A673 (cell line): ENCODE measurements at regions not wholly inside any gene's neighbourhood (a gene's known extent, or its start where the extent isn't known, plus 50 kb on each side); places are given as distances from the start of the nearest gene placed in this dataset.

ENCODE experiments used
- BruUV-seq: library from RNA; stranded (reverse); fragments of 400-500 nt; replicated peaks from 2 replicates; lab custom pipeline; 2021; lab: Mats Ljungman, UMichigan
- CTCF ChIA-PET: fragments of 300-600 bp; sonication (Branson Sonifier 250); formaldehyde crosslinking; loops from one replicate; lab custom pipeline; 2022; ENCODE audit warnings: antibody characterized with exemption; lab: Charles Lee
- POLR2A ChIA-PET: fragments of 300-600 bp; sonication (Branson Sonifier 250); formaldehyde crosslinking; loops from one replicate; lab custom pipeline; 2022; ENCODE audit warnings: antibody characterized with exemption; ENCODE audit not compliant: low non-redundant PET; lab: Charles Lee
- DNase-seq: peaks from one replicate; pipeline ENCODE4 v3.0.0-alpha.2; 2015; ENCODE audit warnings: low spot score
- H3K27ac ChIP-seq: fragments of 200-600 bp; sonication (generic); 2 replicates; pipeline ENCODE4 v1.5.1; 2016; ENCODE audit warnings: mixed run types, low read depth, mild to moderate bottlenecking, mixed read lengths, antibody characterized with exemption, low read length; ENCODE audit not compliant: poor library complexity, severe bottlenecking
- H3K27me3 ChIP-seq: fragments of 200-600 bp; sonication (generic); replicated peaks from 2 replicates; pipeline ENCODE4 v1.6.1; 2017; ENCODE audit warnings: mixed run types, low read depth, mild to moderate bottlenecking, mixed read lengths, antibody characterized with exemption, low read length; ENCODE audit not compliant: insufficient read depth, poor library complexity
- H3K36me3 ChIP-seq: fragments of 200-600 bp; sonication (generic); 2 replicates; pipeline ENCODE4 v1.6.1; 2016; ENCODE audit warnings: mixed run types, mild to moderate bottlenecking, mixed read lengths, antibody characterized with exemption, low read length; ENCODE audit not compliant: insufficient read depth, poor library complexity, severe bottlenecking
- H3K4me1 ChIP-seq: fragments of 200-600 bp; sonication (generic); 2 replicates; pipeline ENCODE4 v1.6.1; 2017; ENCODE audit warnings: mixed run types, mild to moderate bottlenecking, mixed read lengths, antibody characterized with exemption, low read length; ENCODE audit not compliant: insufficient read depth, poor library complexity, severe bottlenecking
- H3K4me3 ChIP-seq: fragments of 200-600 bp; sonication (generic); 2 replicates; pipeline ENCODE4 v1.5.1; 2016; ENCODE audit warnings: low read depth, mixed run types, mild to moderate bottlenecking, mixed read lengths, low read length; ENCODE audit not compliant: poor library complexity, severe bottlenecking
- H3K9me3 ChIP-seq: fragments of 200-600 bp; sonication (generic); 2 replicates; pipeline ENCODE4 v1.6.1; 2016; ENCODE audit warnings: mixed run types, low read depth, mild to moderate bottlenecking, mixed read lengths, antibody characterized with exemption, low read length; ENCODE audit not compliant: poor library complexity, severe bottlenecking
- EZH2 ChIP-seq: fragments of 200-600 bp; sonication (generic); IDR thresholded peaks from 2 replicates; pipeline ENCODE4 v1.6.1; 2017; ENCODE audit warnings: borderline replicate concordance, low read depth, mild to moderate bottlenecking, mixed read lengths, antibody characterized with exemption, low read length; ENCODE audit not compliant: poor library complexity, severe bottlenecking
- intact Hi-C: fragments of 100-400 bp; cut with micrococcal nuclease; formaldehyde crosslinking; loops from one replicate; pipeline ENCODE4 v1.10.0; 2022; ENCODE audit not compliant: unreplicated experiment
- TF ChIP-seq, protein P1 (sequence below): fragments of 300-800, 200-600 bp; sonication (generic); conservative IDR thresholded peaks from 2 replicates; pipeline ENCODE4 v1.5.1; 2017; ENCODE audit warnings: low read depth, mild to moderate bottlenecking, antibody characterized with exemption, low read length, moderate library complexity, mixed read lengths

DNA sequence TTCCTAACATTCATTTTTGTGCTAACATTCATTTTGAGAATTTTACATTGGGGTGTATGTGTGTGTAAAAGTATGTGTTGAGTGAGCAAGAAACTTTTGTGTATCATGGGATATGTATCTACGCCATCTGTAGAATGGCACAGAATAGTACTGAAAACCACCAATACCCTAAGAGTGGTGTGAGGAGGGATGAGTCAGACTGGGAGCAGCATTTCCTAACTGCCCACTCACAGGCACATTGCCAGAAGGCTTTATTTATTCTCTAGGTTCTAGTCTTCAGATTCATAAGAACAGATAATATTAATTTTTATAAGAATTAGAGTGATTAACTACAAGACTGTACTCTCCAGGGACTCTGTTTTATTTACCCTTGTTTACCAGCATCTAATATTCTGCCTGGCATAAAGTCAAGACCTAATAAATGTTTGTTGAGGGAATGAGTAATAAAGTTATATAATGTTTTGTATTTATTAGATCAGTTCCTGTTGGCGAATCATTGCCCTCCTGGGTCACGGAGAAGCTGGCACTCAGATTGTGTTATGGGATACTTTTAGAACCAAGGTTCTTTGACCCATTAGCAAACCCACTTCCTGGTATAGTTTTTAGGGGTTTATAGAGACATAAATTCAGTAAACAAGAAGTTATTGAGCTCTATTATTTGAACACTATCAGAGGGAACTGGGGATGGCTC, 159.1 kb upstream of the PPP2R2B start:
- H3K4me1 ChIP-seq: peaks cover 4% of the 10 kb centered on the region
- peak; percentile 61 for DNase-seq
- H3K27ac ChIP-seq: no peak overlapping the region
- H3K4me3 ChIP-seq: no peak overlapping the region
- TF ChIP-seq, protein P1, sequence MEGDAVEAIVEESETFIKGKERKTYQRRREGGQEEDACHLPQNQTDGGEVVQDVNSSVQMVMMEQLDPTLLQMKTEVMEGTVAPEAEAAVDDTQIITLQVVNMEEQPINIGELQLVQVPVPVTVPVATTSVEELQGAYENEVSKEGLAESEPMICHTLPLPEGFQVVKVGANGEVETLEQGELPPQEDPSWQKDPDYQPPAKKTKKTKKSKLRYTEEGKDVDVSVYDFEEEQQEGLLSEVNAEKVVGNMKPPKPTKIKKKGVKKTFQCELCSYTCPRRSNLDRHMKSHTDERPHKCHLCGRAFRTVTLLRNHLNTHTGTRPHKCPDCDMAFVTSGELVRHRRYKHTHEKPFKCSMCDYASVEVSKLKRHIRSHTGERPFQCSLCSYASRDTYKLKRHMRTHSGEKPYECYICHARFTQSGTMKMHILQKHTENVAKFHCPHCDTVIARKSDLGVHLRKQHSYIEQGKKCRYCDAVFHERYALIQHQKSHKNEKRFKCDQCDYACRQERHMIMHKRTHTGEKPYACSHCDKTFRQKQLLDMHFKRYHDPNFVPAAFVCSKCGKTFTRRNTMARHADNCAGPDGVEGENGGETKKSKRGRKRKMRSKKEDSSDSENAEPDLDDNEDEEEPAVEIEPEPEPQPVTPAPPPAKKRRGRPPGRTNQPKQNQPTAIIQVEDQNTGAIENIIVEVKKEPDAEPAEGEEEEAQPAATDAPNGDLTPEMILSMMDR: no peak
- no peak for TF ChIP-seq EZH2
- no TSS peak for BruUV-seq
- intact Hi-C loops: no loop called here
- CTCF ChIA-PET: interaction anchor here (1.5 kb wide), 1 partner anchor 151 kb away, joined by 3 read pairs; no protein-coding TSS in a partner anchor
- H3K9me3 ChIP-seq: no peaks in the 10 kb centered on the region
- peaks cover 5% of the 10 kb centered on the region for H3K27me3 ChIP-seq
- POLR2A ChIA-PET: no interaction called here
- no peaks in the 10 kb centered on the region for H3K36me3 ChIP-seq

DNA sequence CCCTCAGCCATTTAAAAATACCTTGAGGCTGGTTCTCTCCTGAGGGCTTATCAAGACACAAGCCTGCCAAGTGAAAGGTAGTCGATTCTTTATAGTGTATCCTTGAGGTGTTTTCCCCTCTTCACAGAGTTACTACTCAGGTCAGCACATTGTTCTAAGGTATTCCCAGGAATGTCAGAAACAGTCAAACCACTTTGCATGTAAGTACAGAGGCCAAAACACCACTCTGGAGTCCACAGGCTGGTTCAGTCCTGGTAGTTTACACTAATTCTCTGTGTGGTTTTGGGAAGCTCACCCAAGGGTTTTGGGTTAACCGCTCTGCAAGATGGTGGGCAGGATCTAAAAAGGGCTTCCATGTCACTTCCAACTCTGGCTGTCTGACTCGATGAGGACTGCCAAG, 162.3 kb upstream of the PPP2R2B start:
- Histone ChIP-seq H3K27ac (no peak overlapping the region), H3K4me1 (peaks cover 4% of the 10 kb centered on the region), H3K36me3 (no peaks in the 10 kb centered on the region), H3K27me3 (peaks cover 7% of the 10 kb centered on the region), H3K9me3 (no peaks in the 10 kb centered on the region), H3K4me3 (no peak overlapping the region)
- POLR2A ChIA-PET: no interaction called here
- TF ChIP-seq EZH2: no peak
- TF ChIP-seq, protein P1: no peak
- CTCF ChIA-PET: no interaction called here
- DNase-seq: no peak
- no TSS peak for BruUV-seq
- intact Hi-C loops: no loop called here

DNA sequence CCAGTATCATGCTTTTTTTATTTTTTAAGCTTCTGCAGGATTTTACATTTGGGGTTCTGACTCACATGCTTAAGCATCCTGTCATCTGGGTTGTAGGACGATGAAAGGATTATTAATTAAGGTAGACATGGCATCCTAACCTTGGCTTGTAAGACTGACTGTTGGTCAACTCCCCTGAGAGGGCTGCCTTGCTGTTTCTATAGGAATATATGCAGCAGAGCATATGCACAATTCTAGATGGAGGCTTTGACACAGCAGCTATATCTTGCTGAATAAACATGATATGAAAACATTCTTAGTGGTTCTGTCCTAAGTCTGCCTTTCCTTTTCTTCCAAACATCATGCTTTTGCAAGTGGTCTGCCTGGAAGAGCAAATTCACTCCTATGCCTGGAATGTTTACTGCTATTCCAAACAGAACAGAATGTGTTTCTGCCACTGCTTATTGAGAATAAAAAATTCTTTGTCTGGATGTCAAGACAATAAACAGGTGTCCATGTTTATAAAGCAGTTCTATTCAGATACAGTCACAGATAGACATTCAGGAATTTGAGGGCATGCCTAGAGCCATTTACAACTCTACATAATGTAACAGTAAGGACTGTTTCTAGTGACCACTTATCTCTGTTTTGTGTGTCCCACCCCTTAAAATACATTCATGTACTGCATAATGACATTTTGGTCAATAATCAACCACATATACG, 166.2 kb upstream of the PPP2R2B start:
- intact Hi-C loops: no loop called here
- Histone ChIP-seq H3K4me1 (no peaks in the 10 kb centered on the region), H3K36me3 (no peaks in the 10 kb centered on the region), H3K4me3 (no peak overlapping the region), H3K27ac (no peak overlapping the region), H3K9me3 (no peaks in the 10 kb centered on the region), H3K27me3 (peaks cover 17% of the 10 kb centered on the region)
- BruUV-seq: no TSS peak
- no peak for DNase-seq
- CTCF ChIA-PET: no interaction called here
- POLR2A ChIA-PET: no interaction called here
- no peak for TF ChIP-seq EZH2
- TF ChIP-seq, protein P1: no peak
